GM12878 (cell line): ENCODE measurements at regions not wholly inside any gene's neighbourhood (a gene's known extent, or its start where the extent isn't known, plus 50 kb on each side); places are given as distances from the start of the nearest gene placed in this dataset.

Experiments used
- ATAC-seq: fragments of 200-7000 bp; cut with Tn5 transposase; 3 replicates; pipeline ENCODE4 v1.9.1; 2020; ENCODE audit warnings: mild to moderate bottlenecking, moderate library complexity
- BruUV-seq: library from RNA; stranded (reverse); fragments of 400-500 nt; replicated peaks from 2 replicates; lab custom pipeline; 2021; lab: Mats Ljungman, UMichigan
- CTCF ChIA-PET: fragments of 300-600 bp; sonication (Branson Sonifier 250); formaldehyde crosslinking; extraction: SDS; loops from one replicate; lab custom pipeline; 2021; ENCODE audit warnings: inconsistent platforms; lab: Yijun Ruan, JAX
- POLR2A ChIA-PET: fragments of 350-600 bp; formaldehyde crosslinking; extraction: SDS; loops from one replicate; lab custom pipeline; 2021; ENCODE audit warnings: inconsistent platforms; lab: Charles Lee
- RAD21 ChIA-PET: fragments of 300-600 bp; sonication (Branson Sonifier 250); formaldehyde crosslinking; loops from one replicate; lab custom pipeline; 2023; ENCODE audit warnings: antibody characterized with exemption; ENCODE audit not compliant: unreplicated experiment; lab: Charles Lee
- SMC1A ChIA-PET: fragments of 300-600 bp; sonication (Branson Sonifier 250); formaldehyde crosslinking; loops from one replicate; lab custom pipeline; 2023; ENCODE audit not compliant: unreplicated experiment, uncharacterized antibody; lab: Charles Lee
- DNase-seq: peaks from one replicate; pipeline ENCODE4 v3.0.0-alpha.2; 2011; ENCODE audit warnings: low read depth, low spot score
- FAIRE-seq: peaks from 3 replicates; lab custom pipeline; 2011; peaks lifted over from hg19 to GRCh38; lab: Jason Lieb, UNC
- H2AFZ ChIP-seq: 2 replicates; pipeline ENCODE4 v1.6.0; 2011; ENCODE audit warnings: low read depth, low read length, control low read depth; ENCODE audit not compliant: control insufficient read depth
- H3K27ac ChIP-seq: 2 replicates; pipeline ENCODE4 v1.5.1; 2011; ENCODE audit warnings: control low read depth; ENCODE audit not compliant: control insufficient read depth, insufficient read depth
- H3K27me3 ChIP-seq, 2 experiments: replicated peaks in 1 of 2; 2 replicates each; pipeline versions ENCODE4 v1.6.0 to v1.6.1; 2011; ENCODE audit warnings: low read length in 1 of 2; ENCODE audit not compliant: control insufficient read depth in 2 of 2, insufficient read depth in 2 of 2
- H3K36me3 ChIP-seq, 2 experiments: 2 replicates each; pipeline ENCODE4 v1.5.1; 2011; ENCODE audit warnings: low read length in 1 of 2; ENCODE audit not compliant: control insufficient read depth in 2 of 2, insufficient read depth in 2 of 2
- H3K4me1 ChIP-seq: 2 replicates; pipeline ENCODE4 v1.6.1; 2011; ENCODE audit warnings: mild to moderate bottlenecking, low read length, moderate library complexity, mixed read lengths; ENCODE audit not compliant: control insufficient read depth, insufficient read depth
- H3K4me2 ChIP-seq: 2 replicates; pipeline ENCODE4 v1.6.0; 2011; ENCODE audit warnings: control low read depth; ENCODE audit not compliant: control insufficient read depth, insufficient read depth
- H3K4me3 ChIP-seq: fragments of 200-600 bp; sonication (generic); 2 replicates; pipeline ENCODE4 v1.5.1; 2016
- H3K79me2 ChIP-seq: 2 replicates; pipeline ENCODE4 v1.6.0; 2011; ENCODE audit warnings: low read length; ENCODE audit not compliant: control insufficient read depth, insufficient read depth
- H3K9ac ChIP-seq: 2 replicates; pipeline ENCODE4 v1.8.0; 2011; ENCODE audit warnings: low read length, control low read depth, mixed read lengths; ENCODE audit not compliant: control insufficient read depth, insufficient read depth
- H3K9me3 ChIP-seq: replicated peaks from 3 replicates; pipeline ENCODE4 v1.5.1; 2011; ENCODE audit warnings: mild to moderate bottlenecking, low read length; ENCODE audit not compliant: control insufficient read depth, insufficient read depth
- H4K20me1 ChIP-seq: 2 replicates; pipeline ENCODE4 v1.6.0; 2011; ENCODE audit not compliant: control insufficient read depth, insufficient read depth
- CREM ChIP-seq: IDR thresholded peaks from 2 replicates; pipeline ENCODE4 v1.6.1; 2014; ENCODE audit warnings: antibody characterized with exemption, low read depth
- ELK1 ChIP-seq: IDR thresholded peaks from 2 replicates; pipeline ENCODE4 v1.6.1; 2012; ENCODE audit warnings: low read depth, low read length, improper control_type of control experiment
- FOS ChIP-seq: IDR thresholded peaks from 3 replicates; pipeline ENCODE4 v1.6.1; 2011; ENCODE audit warnings: borderline replicate concordance; ENCODE audit not compliant: insufficient read length; ENCODE audit errors: extremely low read depth
- KDM1A ChIP-seq: fragments of 200-600 bp; sonication (generic); IDR thresholded peaks from 2 replicates; pipeline ENCODE4 v1.6.1; 2016; ENCODE audit warnings: borderline replicate concordance
- MAX ChIP-seq: IDR thresholded peaks from 2 replicates; pipeline ENCODE4 v1.6.1; 2012; ENCODE audit warnings: low read depth, low read length, improper control_type of control experiment
- MYB ChIP-seq: fragments of 150-350 bp; IDR thresholded peaks from 2 replicates; pipeline ENCODE4 v1.6.1; 2014; ENCODE audit warnings: mild to moderate bottlenecking, low read depth, low read length, borderline replicate concordance
- REST ChIP-seq: IDR thresholded peaks from 2 replicates; pipeline ENCODE4 v1.6.1; 2012; ENCODE audit warnings: mild to moderate bottlenecking, low read depth, low read length
- SKIL ChIP-seq: fragments of 450-650 bp; IDR thresholded peaks from 2 replicates; pipeline ENCODE4 v1.6.1; 2017; ENCODE audit warnings: mild to moderate bottlenecking, low read depth, inconsistent platforms; ENCODE audit not compliant: poor library complexity, severe bottlenecking
- STAT3 ChIP-seq: IDR thresholded peaks from 2 replicates; pipeline ENCODE4 v1.6.1; 2011; ENCODE audit warnings: low read depth, low read length, improper control_type of control experiment
- ZBED1 ChIP-seq: IDR thresholded peaks from 2 replicates; pipeline ENCODE4 v1.6.1; 2016; ENCODE audit warnings: borderline replicate concordance
- ZNF687 ChIP-seq: fragments of 450-650 bp; IDR thresholded peaks from 2 replicates; pipeline ENCODE4 v1.6.1; 2017; ENCODE audit warnings: mild to moderate bottlenecking, moderate library complexity
- WGBS: methylation state at CpG from one replicate; pipeline ENCODE4 v1.1.6; 2016; ENCODE audit warnings: low lambda C conversion rate; ENCODE audit not compliant: insufficient replicate concordance, insufficient coverage; ENCODE audit errors: missing lambda C conversion rate; 5-methylcytosine and 5-hydroxymethylcytosine counted together
- in situ Hi-C: fragments of 300-500 bp; cut with MboI; formaldehyde crosslinking; loops from 9 replicates; pipeline ENCODE4 v1.14.3; 2018; ENCODE audit warnings: mixed read lengths
- intact Hi-C: fragments of 100-400 bp; cut with micrococcal nuclease; formaldehyde crosslinking; loops from one replicate; pipeline ENCODE4 v1.14.2; 2022; ENCODE audit not compliant: unreplicated experiment

- no peak for FAIRE-seq
- no peak for ATAC-seq
- H3K27me3 ChIP-seq = peaks cover 0 to 5% of the 10 kb centered on the region in 2 experiments; a peak in 2 of 4 replicates
- H3K4me3 ChIP-seq = no peak overlapping the region
- no peaks in the 10 kb centered on the region for H3K36me3 ChIP-seq
- H3K9ac ChIP-seq = no peak overlapping the region
- no peaks in the 10 kb centered on the region for H3K79me2 ChIP-seq
- intact Hi-C loops (no loop called here), in situ Hi-C loops (no loop called here)
- no peaks in the 10 kb centered on the region for H3K4me1 ChIP-seq
- H3K4me2 ChIP-seq = no peak overlapping the region
- 24% methylated on average over 3 of the region's 3 CpGs for WGBS
- ChIA-PET CTCF (interaction anchor here (1.5 to 1.7 kb wide), 2 partner anchors 10 to 46 kb away, joined by 4 to 5 read pairs; no protein-coding TSS in a partner anchor), POLR2A (no interaction called here), RAD21 (no interaction called here), SMC1A (no interaction called here)
- no peaks in the 10 kb centered on the region for H4K20me1 ChIP-seq
- no peak overlapping the region for H2AFZ ChIP-seq
- H3K9me3 ChIP-seq = no peaks in the 10 kb centered on the region
- DNase-seq = no peak
- TF ChIP-seq ZBED1 (no peak), ZNF687 (no peak), ELK1 (no peak), MAX (no peak), SKIL (no peak), CREM (no peak), KDM1A (no peak), REST (no peak), FOS (no peak), MYB (no peak), STAT3 (no peak)
- BruUV-seq = no TSS peak
- no peak overlapping the region for H3K27ac ChIP-seq
These were observed 77.1 kb downstream of the ZNF467 start for GRCh38 chr7:149696280-149696679.
